Left forelimb (tissue), 1 donor: ENCODE measurements at regions not wholly inside any gene's neighbourhood (a gene's known extent, or its start where the extent isn't known, plus 50 kb on each side); places are given as distances from the start of the nearest gene placed in this dataset.

ENCODE experiments used
- DNase-seq: peaks from one replicate; pipeline ENCODE4 v3.0.0-alpha.2; 2018; ENCODE audit warnings: low spot score

DNA sequence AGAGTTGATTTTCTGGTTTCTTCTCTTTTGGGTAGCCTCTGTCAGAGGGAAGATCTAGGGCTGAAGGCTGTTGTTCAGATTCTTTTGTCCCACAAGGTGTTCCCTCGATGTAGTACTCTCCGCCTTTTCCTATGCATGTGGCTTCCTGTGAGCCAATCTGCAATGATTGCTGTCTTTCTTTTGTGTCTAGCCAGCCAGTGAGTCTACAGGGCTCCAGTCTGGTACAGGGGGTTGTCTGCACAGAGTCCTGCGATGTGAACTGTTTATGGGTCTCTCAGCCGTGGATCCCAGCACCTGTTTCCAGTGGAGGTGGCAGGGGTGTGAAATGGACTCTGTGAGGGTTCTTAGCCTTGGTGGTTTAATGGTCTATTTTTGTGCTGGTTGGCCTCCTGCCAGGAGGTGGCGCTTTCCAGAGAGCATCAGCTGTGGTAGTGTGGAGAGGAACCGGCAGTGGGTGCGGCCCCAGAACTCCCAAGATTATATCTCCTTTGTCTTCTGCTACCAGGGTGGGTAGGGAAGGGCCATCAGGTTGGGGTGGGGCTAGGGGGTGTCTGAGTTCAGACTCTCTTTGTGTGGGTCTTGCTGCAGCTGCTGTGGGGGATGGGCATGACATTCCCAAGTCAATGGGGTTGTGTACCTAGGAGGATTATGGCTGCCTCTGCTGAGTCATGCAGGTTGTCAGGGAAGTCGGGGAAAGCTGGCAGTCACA is 81.3 kb upstream of the C21orf91 start:
- DNase-seq = no peak

DNA sequence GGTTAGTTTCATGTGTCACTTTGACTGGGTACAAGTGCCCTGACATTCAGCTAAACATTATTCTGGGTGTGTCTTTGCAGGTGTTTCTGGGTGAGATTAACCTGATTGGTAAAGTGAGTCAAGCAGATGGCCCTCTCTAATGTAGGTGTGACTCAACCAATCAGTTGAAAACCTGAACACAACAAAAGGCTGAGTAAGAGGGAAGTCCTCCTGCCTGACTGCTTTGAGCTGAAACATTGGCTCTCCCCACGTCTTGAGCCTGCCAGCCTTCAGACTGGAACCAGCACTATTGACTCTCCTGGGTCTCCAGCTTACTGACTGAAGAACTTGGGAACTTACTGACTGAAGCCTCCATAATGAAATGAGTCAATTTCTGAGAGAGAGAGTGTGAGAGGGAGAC is 70.0 kb upstream of the C21orf91 start:
- DNase-seq = no peak

DNA sequence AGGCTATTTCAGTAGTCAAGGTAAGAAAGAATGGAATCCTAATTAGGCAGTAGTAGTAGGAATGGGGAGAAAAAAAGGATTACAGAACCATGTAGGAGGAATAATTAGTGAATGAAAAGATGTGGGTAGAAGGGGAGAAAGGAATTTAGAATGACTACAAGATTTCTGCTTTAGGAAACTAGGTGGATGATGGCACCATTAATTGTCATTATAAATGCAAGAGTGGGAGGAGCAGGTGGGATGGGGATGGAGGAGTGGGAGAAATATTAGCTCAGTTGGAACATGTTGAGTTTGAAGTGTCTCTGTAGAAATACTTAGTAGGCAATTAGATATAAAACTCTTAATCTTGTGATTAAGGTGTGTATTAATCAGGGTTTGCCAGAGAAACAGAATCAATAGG is 50.0 kb upstream of the C21orf91 start:
- no peak for DNase-seq
